Endothelial cell of umbilical vein (primary cell): ENCODE measurements at regions not wholly inside any gene's neighbourhood (a gene's known extent, or its start where the extent isn't known, plus 50 kb on each side); places are given as distances from the start of the nearest gene placed in this dataset.

ENCODE experiments used
- BruUV-seq: library from RNA; stranded (reverse); fragments of 400-500 nt; replicated peaks from 2 replicates; lab custom pipeline; 2021; lab: Mats Ljungman, UMichigan
- CTCF ChIA-PET: fragments of 300-600, 350-600 bp; sonication (Branson Sonifier 250); formaldehyde crosslinking; loops from one replicate; lab custom pipeline; 2021; ENCODE audit warnings: antibody characterized with exemption, inconsistent platforms; lab: Charles Lee
- POLR2A ChIA-PET: fragments of 300-600, 350-600 bp; sonication (Branson Sonifier 250); formaldehyde crosslinking; loops from one replicate; lab custom pipeline; 2021; ENCODE audit warnings: antibody characterized with exemption, inconsistent platforms; lab: Charles Lee
- DNase-seq: peaks from one replicate; pipeline ENCODE4 v3.0.0-alpha.2; 2011; ENCODE audit warnings: low read depth, low spot score
- FAIRE-seq: peaks from 2 replicates; lab custom pipeline; 2011; peaks lifted over from hg19 to GRCh38; lab: Jason Lieb, UNC
- H2AFZ ChIP-seq: 2 replicates; pipeline ENCODE4 v1.6.0; 2012; ENCODE audit warnings: low read depth, low read length, control low read depth, inconsistent platforms
- H3K27ac ChIP-seq: 2 replicates; pipeline ENCODE4 v1.5.1; 2011; ENCODE audit warnings: low read depth, mild to moderate bottlenecking, control low read depth, low read length, moderate library complexity; ENCODE audit not compliant: insufficient read depth
- H3K27me3 ChIP-seq, 2 experiments: 2 replicates each; pipeline versions ENCODE4 v1.6.0 to v1.6.1; 2011; ENCODE audit warnings: low read length in 2 of 2, mixed read lengths in 1 of 2; ENCODE audit not compliant: control insufficient read depth in 2 of 2, insufficient read depth in 2 of 2
- H3K36me3 ChIP-seq, 2 experiments: 2 replicates in 1 of 2; 3 replicates in 1 of 2; pipeline ENCODE4 v1.5.1; 2011; ENCODE audit warnings: low read length in 2 of 2, mild to moderate bottlenecking in 1 of 2, moderate library complexity in 1 of 2; ENCODE audit not compliant: control insufficient read depth in 2 of 2, insufficient read depth in 2 of 2; ENCODE audit errors: extremely low read depth in 1 of 2
- H3K4me1 ChIP-seq: 3 replicates; pipeline ENCODE4 v1.5.1; 2011; ENCODE audit warnings: mild to moderate bottlenecking, low read length; ENCODE audit not compliant: control insufficient read depth, insufficient read depth; ENCODE audit errors: extremely low read depth
- H3K4me2 ChIP-seq: 2 replicates; pipeline ENCODE4 v1.6.1; 2011; ENCODE audit warnings: low read length, control low read depth, mixed read lengths; ENCODE audit not compliant: insufficient read depth
- H3K4me3 ChIP-seq, 3 experiments: fragments of 200-600 bp in 1 of 3; sonication (generic), shearing (Covaris generic) in 1 of 3; replicated peaks in 1 of 3; 2 replicates each; pipeline ENCODE4 v1.5.1; 2011 to 2016; ENCODE audit warnings: control low read depth in 3 of 3, low read length in 3 of 3, mild to moderate bottlenecking in 2 of 3, inconsistent platforms in 1 of 3, low read depth in 1 of 3, moderate library complexity in 1 of 3; ENCODE audit not compliant: insufficient read depth in 1 of 3
- H3K79me2 ChIP-seq: 2 replicates; pipeline ENCODE4 v1.6.0; 2012; ENCODE audit warnings: low read length, inconsistent platforms; ENCODE audit not compliant: control insufficient read depth, insufficient read depth
- H3K9ac ChIP-seq: replicated peaks from 2 replicates; pipeline ENCODE3; 2011; ENCODE audit warnings: low read length, control low read depth; ENCODE audit not compliant: insufficient read depth; ENCODE audit errors: extremely low read depth
- H3K9me1 ChIP-seq: replicated peaks from 3 replicates; pipeline ENCODE4 v1.6.0; 2011; ENCODE audit warnings: mild to moderate bottlenecking, low read length; ENCODE audit not compliant: control insufficient read depth, insufficient read depth; ENCODE audit errors: extremely low read depth
- H3K9me3 ChIP-seq: replicated peaks from 2 replicates; pipeline ENCODE4 v1.5.1; 2012; ENCODE audit warnings: low read length, inconsistent platforms; ENCODE audit not compliant: control insufficient read depth, insufficient read depth
- H4K20me1 ChIP-seq: replicated peaks from 2 replicates; pipeline ENCODE3; 2011; ENCODE audit warnings: mild to moderate bottlenecking, low read length; ENCODE audit not compliant: control insufficient read depth, insufficient read depth; ENCODE audit errors: extremely low read depth
- CTCF ChIP-seq, 2 donors: IDR thresholded peaks; 1 replicate in 1 of 2; 2 replicates in 1 of 2; pipeline ENCODE4 v1.5.1; 2011; ENCODE audit warnings: low read length in 2 of 2, mild to moderate bottlenecking in 2 of 2, moderate library complexity in 2 of 2, control low read depth in 1 of 2, inconsistent platforms in 1 of 2, low read depth in 1 of 2; ENCODE audit not compliant: insufficient read depth in 1 of 2; ENCODE audit errors: extremely low read depth in 1 of 2
- EZH2 ChIP-seq: IDR thresholded peaks from 2 replicates; pipeline ENCODE4 v1.6.1; 2012; ENCODE audit warnings: borderline replicate concordance, low read depth, mild to moderate bottlenecking, moderate library complexity, low read length, inconsistent platforms; ENCODE audit not compliant: severe bottlenecking
- FOS ChIP-seq: IDR thresholded peaks from 2 replicates; pipeline ENCODE4 v1.6.1; 2011; ENCODE audit warnings: mild to moderate bottlenecking, low read length, moderate library complexity, borderline replicate concordance; ENCODE audit not compliant: insufficient read depth
- GATA2 ChIP-seq: IDR thresholded peaks from 2 replicates; pipeline ENCODE4 v1.7.0; 2011; ENCODE audit warnings: low read depth, mild to moderate bottlenecking, moderate library complexity, mixed read lengths, low read length; ENCODE audit not compliant: insufficient read length, insufficient read depth
- JUN ChIP-seq: IDR thresholded peaks from 2 replicates; pipeline ENCODE4 v1.6.1; 2011; ENCODE audit warnings: borderline replicate concordance, low read depth; ENCODE audit not compliant: insufficient read length, insufficient read depth
- MYC ChIP-seq: IDR thresholded peaks from one replicate; pipeline ENCODE4 v1.6.1; 2011; ENCODE audit warnings: mild to moderate bottlenecking, low read depth, low read length
- POLR2A ChIP-seq: IDR thresholded peaks from 2 replicates; pipeline ENCODE4 v1.6.1; 2012; ENCODE audit warnings: low read depth, mild to moderate bottlenecking, control low read depth, low read length
- POLR2AphosphoS5 ChIP-seq: IDR thresholded peaks from 2 replicates; pipeline ENCODE4 v1.6.1; 2012; ENCODE audit warnings: low read depth, mild to moderate bottlenecking, control low read depth, low read length, moderate library complexity; ENCODE audit not compliant: insufficient read depth
- dilution Hi-C: fragments of 300-500 bp; cut with MboI; formaldehyde crosslinking; loops from one replicate; pipeline ENCODE4 v1.15.0; 2019; ENCODE audit warnings: low sequenced_read_pairs; ENCODE audit not compliant: extremely low pct_ligation_motif_present
- intact Hi-C: fragments of 100-400 bp; cut with micrococcal nuclease; formaldehyde crosslinking; loops from one replicate; pipeline ENCODE4 v1.10.0; 2022
- TF ChIP-seq, protein P1 (sequence below): IDR thresholded peaks from 2 replicates; pipeline ENCODE4 v1.6.1; 2011; ENCODE audit not compliant: insufficient read depth, insufficient read length

DNA sequence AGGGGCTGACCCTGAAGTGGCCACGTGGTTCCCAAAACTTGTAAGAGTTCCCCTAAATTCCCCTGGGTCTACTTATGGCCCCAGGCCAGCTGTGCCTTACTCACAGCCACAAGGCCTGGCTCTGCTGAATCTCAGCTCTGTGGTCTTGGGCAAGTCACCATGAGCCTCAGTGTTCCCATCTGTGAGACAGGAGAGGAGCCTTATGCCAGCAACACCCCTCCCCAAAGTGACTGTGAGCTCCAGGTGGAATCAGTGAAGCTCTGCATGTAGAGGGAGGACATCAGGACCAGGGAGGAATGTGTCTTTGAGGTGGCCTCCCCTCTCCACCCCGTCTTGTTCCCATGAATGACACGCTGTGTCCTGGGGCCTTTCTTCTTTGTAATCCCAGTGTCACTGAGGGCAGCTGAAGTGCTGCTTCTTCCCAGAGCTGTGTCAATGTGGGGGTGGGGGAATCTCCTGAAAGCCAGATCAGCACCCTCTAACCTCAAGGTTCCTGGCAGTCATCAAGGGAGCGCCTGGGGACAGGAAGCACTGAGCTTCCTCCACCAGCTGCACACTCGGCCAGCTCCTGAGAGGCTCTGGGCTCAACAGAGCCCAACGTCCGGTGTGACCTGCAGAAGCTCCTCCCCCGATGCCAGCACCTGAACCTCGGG lies 258.9 kb downstream of the UACA start:
- ChIA-PET CTCF (interaction anchor here (1.2 to 1.5 kb wide), 7 partner anchors 8 to 81 kb away, joined by 3 to 5 read pairs (median 4); no protein-coding TSS in a partner anchor), POLR2A (no interaction called here)
- FAIRE-seq (peak; percentile 8), DNase-seq (no peak)
- dilution Hi-C loops: no loop called here
- no peak overlapping the region for H3K4me2 ChIP-seq
- H3K9me1 ChIP-seq: no peaks in the 10 kb centered on the region
- H3K9ac ChIP-seq: no peak overlapping the region
- H3K36me3 ChIP-seq: no peaks in the 10 kb centered on the region
- H3K27me3 ChIP-seq: no peaks in the 10 kb centered on the region
- no TSS peak for BruUV-seq
- no peak overlapping the region for H2AFZ ChIP-seq
- H3K79me2 ChIP-seq: no peaks in the 10 kb centered on the region
- intact Hi-C loops: no loop called here
- H3K27ac ChIP-seq: no peak overlapping the region
- no peak overlapping the region for H3K4me3 ChIP-seq
- no peaks in the 10 kb centered on the region for H4K20me1 ChIP-seq
- H3K9me3 ChIP-seq: no peaks in the 10 kb centered on the region
- peaks cover 28% of the 10 kb centered on the region for H3K4me1 ChIP-seq
- TF ChIP-seq JUN (no peak), EZH2 (no peak), FOS (no peak), MYC (no peak), GATA2 (no peak), POLR2AphosphoS5 (no peak)
- TF ChIP-seq, protein P1, sequence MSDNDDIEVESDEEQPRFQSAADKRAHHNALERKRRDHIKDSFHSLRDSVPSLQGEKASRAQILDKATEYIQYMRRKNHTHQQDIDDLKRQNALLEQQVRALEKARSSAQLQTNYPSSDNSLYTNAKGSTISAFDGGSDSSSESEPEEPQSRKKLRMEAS: no peak

GRCh38 chr15:70503798-70504298 lies 259.5 kb downstream of the UACA start:
- dilution Hi-C loops (no loop called here), intact Hi-C loops (no loop called here)
- H3K27me3 ChIP-seq: no peaks in the 10 kb centered on the region
- no peaks in the 10 kb centered on the region for H3K79me2 ChIP-seq
- no peak overlapping the region for H2AFZ ChIP-seq
- FAIRE-seq: no peak
- H3K4me1 ChIP-seq: peaks cover 23% of the 10 kb centered on the region
- ChIA-PET POLR2A (no interaction called here), CTCF (interaction anchor here (1.3 to 1.5 kb wide), 3 partner anchors 11 to 81 kb away, joined by 3 to 4 read pairs (median 4); no protein-coding TSS in a partner anchor)
- H3K9ac ChIP-seq: no peak overlapping the region
- H3K4me2 ChIP-seq: no peak overlapping the region
- no peak overlapping the region for H3K4me3 ChIP-seq
- no TSS peak for BruUV-seq
- no peak for TF ChIP-seq POLR2AphosphoS5
- TF ChIP-seq, protein P1: no peak
- TF ChIP-seq EZH2: no peak
- no peak for TF ChIP-seq JUN
- TF ChIP-seq GATA2: no peak
- no peak for TF ChIP-seq CTCF (IDR thresholded peaks at IDR 0.05; ENCODE audit: extremely low read depth in 1 of 2, insufficient read depth in 1 of 2, low read depth in 1 of 2, low read length in 2 of 2)
- TF ChIP-seq MYC: no peak
- no peak for TF ChIP-seq POLR2A
- H3K27ac ChIP-seq: no peak overlapping the region
- DNase-seq: no peak
- H3K9me1 ChIP-seq: no peaks in the 10 kb centered on the region
- H4K20me1 ChIP-seq: no peaks in the 10 kb centered on the region
- no peaks in the 10 kb centered on the region for H3K9me3 ChIP-seq
- H3K36me3 ChIP-seq: no peaks in the 10 kb centered on the region
